AG09319 (cell line): ENCODE measurements at regions not wholly inside any gene's neighbourhood (a gene's known extent, or its start where the extent isn't known, plus 50 kb on each side); places are given as distances from the start of the nearest gene placed in this dataset.
"Not testable (repeated sequence)": the region's sequence is repeated elsewhere in the genome, so short reads cannot be mapped to it uniquely, and the experiment has no call there.

Experiments
- DNase-seq: peaks from one replicate; pipeline ENCODE4 v3.0.0-alpha.2; 2010; ENCODE audit warnings: low read depth; ENCODE audit errors: extremely low read depth
- CTCF ChIP-seq: IDR thresholded peaks from 2 replicates; pipeline ENCODE4 v1.5.1; 2011; ENCODE audit warnings: low read depth, mild to moderate bottlenecking, inconsistent platforms, low read length, moderate library complexity

DNA sequence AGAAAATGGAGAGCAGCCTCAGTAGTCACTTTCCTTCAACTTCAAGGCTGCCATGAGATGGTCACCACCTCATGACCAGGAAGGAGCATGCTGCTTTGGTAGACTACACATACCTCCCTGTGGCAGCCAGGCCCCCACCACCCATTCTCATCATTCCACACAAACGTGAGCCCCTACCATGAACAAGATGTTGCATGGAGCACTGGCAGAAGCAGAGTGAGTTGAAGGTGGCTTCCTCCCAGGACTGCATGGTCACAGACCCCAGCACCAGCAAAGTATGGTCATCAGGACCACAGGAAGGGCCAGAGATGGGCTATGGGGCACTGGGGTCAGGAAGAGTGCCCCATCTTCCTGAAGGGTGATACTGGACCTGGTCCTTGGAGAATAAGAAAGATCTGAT is 65.5 kb upstream of the FOXE1 start:
- DNase-seq, result no peak
- TF ChIP-seq CTCF, result no peak

- TF ChIP-seq CTCF, result no peak
Observed at GRCh38 chr9:97788763-97789663, 64.0 kb upstream of the FOXE1 start.

GRCh38 chr9:97790542-97790941 is 62.5 kb upstream of the FOXE1 start:
- DNase-seq, result no peak
- no peak for TF ChIP-seq CTCF

More at GRCh38 chr9:97788763-97789663, 64.0 kb upstream of the FOXE1 start:
- DNase-seq, result no peak

GRCh38 chr9:97791542-97791941 is 61.5 kb upstream of the FOXE1 start:
- no peak for TF ChIP-seq CTCF
- no peak for DNase-seq

DNA sequence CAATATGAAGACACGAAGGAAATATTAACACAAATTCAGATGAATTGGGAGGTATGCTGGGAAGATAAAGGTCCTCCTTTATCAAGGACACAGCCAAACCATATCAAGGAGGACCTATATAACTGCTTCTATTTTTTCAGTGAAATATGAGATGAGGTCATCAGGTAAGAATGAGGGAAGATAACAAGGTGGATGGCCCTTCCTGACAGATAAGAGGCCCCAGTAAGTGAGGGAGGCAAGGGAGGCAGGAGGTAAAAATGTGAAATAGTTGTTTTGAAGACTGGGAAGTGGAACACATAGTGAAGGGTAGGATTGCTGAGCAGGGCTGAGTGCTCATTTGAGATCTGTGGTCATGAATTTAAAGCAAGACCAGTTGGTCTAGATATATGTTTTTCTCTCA is 60.0 kb upstream of the FOXE1 start:
- TF ChIP-seq CTCF, result no peak
- DNase-seq, result no peak

- no peak for TF ChIP-seq CTCF
- DNase-seq, result no peak
Observed at GRCh38 chr9:97794666-97795065, 58.4 kb upstream of the FOXE1 start.

GRCh38 chr9:97796176-97796575 is 56.9 kb upstream of the FOXE1 start:
- DNase-seq, result not testable (repeated sequence)

DNA sequence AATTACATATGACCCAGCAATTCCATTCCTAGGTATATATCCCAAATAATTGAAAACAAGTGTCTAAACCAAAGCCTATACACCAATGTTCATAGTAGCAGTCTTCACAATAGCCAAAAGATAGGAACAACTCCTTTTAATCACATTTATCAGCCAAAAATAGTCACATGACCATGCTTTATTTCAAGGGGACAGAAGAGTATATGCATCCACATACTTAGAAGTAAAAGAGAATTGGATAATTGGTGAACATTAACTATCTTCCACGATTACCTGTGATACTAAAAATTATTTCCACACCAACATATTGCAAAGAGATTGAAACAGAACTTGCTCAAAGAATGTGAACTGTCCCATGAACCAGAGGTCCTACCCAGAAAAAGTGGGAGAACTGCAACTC is 51.8 kb upstream of the FOXE1 start:
- DNase-seq, result no peak

More for the DNA sequence above, 51.8 kb upstream of the FOXE1 start:
- no peak for TF ChIP-seq CTCF
